Right lobe of liver (tissue), 4 donors: ENCODE measurements at regions not wholly inside any gene's neighbourhood (a gene's known extent, or its start where the extent isn't known, plus 50 kb on each side); places are given as distances from the start of the nearest gene placed in this dataset.

ENCODE experiments used
- CTCF ChIP-seq, 4 donors: fragments of 200-600 bp in 3 of 4; fragments of 450-650 bp in 1 of 4; IDR thresholded peaks; one replicate each; pipeline versions ENCODE4 v1.5.1 to v1.8.0; 2016 to 2022; ENCODE audit warnings: antibody characterized with exemption in 4 of 4, mild to moderate bottlenecking in 2 of 4
- POLR2A ChIP-seq: fragments of 450-650 bp; IDR thresholded peaks from one replicate; pipeline ENCODE4 v1.6.1; 2017; ENCODE audit warnings: antibody characterized with exemption, mild to moderate bottlenecking
- donor health status: DM: no; HTN: no; CAD: no.
- donor health status: DM: no; HTN: no; CAD: no.
- donor health status: DM: no; HTN: yes; CAD: no.

- TF ChIP-seq CTCF (IDR thresholded peaks at IDR 0.05) = no peak
- TF ChIP-seq POLR2A = no peak
These were observed 173.9 kb upstream of the CD96 start for GRCh38 chr3:111368056-111368455.
